Fibroblast of lung (primary cell): ENCODE measurements at regions not wholly inside any gene's neighbourhood (a gene's known extent, or its start where the extent isn't known, plus 50 kb on each side); places are given as distances from the start of the nearest gene placed in this dataset.

Experiments
- DNase-seq, 2 donors: peaks; one replicate each; pipeline versions ENCODE4 v3.0.0 to v3.0.0-alpha.2; 2010; ENCODE audit warnings: low read depth in 2 of 2
- H2AFZ ChIP-seq: 2 replicates; pipeline ENCODE4 v1.5.1; 2012; ENCODE audit warnings: low read length, control low read depth, inconsistent platforms
- H3K27ac ChIP-seq: 2 replicates; pipeline ENCODE4 v1.5.1; 2011; ENCODE audit warnings: low read length, control low read depth; ENCODE audit not compliant: insufficient read depth
- H3K27me3 ChIP-seq: 2 replicates; pipeline ENCODE4 v1.5.1; 2011; ENCODE audit warnings: mild to moderate bottlenecking, low read length; ENCODE audit not compliant: control insufficient read depth, insufficient read depth
- H3K36me3 ChIP-seq: 2 replicates; pipeline ENCODE4 v1.5.1; 2011; ENCODE audit warnings: low read length; ENCODE audit not compliant: control insufficient read depth, insufficient read depth
- H3K4me1 ChIP-seq: 2 replicates; pipeline ENCODE4 v1.5.1; 2011; ENCODE audit warnings: low read length; ENCODE audit not compliant: control insufficient read depth, insufficient read depth; ENCODE audit errors: extremely low read depth
- H3K4me2 ChIP-seq: 2 replicates; pipeline ENCODE4 v1.5.1; 2011; ENCODE audit warnings: low read length, control low read depth; ENCODE audit not compliant: insufficient read depth; ENCODE audit errors: extremely low read depth
- H3K4me3 ChIP-seq, 4 experiments: fragments of 200-600 bp in 1 of 4; sonication (generic) in 1 of 4; replicated peaks in 1 of 4; 2 replicates each; pipeline ENCODE4 v1.5.1; 2011 to 2016; ENCODE audit warnings: low read length in 4 of 4, low read depth in 3 of 4, mild to moderate bottlenecking in 3 of 4, control low read depth in 2 of 4, inconsistent platforms in 1 of 4, mixed read lengths in 1 of 4; ENCODE audit not compliant: insufficient read depth in 1 of 4; ENCODE audit errors: control extremely low read depth in 1 of 4
- H3K79me2 ChIP-seq: 2 replicates; pipeline ENCODE4 v1.5.1; 2012; ENCODE audit warnings: mild to moderate bottlenecking, low read length, inconsistent platforms; ENCODE audit not compliant: control insufficient read depth, insufficient read depth
- H3K9ac ChIP-seq: 2 replicates; pipeline ENCODE4 v1.5.1; 2011; ENCODE audit warnings: mild to moderate bottlenecking, low read length, control low read depth; ENCODE audit not compliant: insufficient read depth
- H3K9me3 ChIP-seq: 2 replicates; pipeline ENCODE4 v1.5.1; 2012; ENCODE audit warnings: low read depth, low read length; ENCODE audit not compliant: control insufficient read depth, insufficient read depth
- H4K20me1 ChIP-seq: 2 replicates; pipeline ENCODE4 v1.5.1; 2011; ENCODE audit warnings: low read length; ENCODE audit not compliant: control insufficient read depth, insufficient read depth; ENCODE audit errors: extremely low read depth
- EZH2 ChIP-seq: IDR thresholded peaks from 2 replicates; pipeline ENCODE4 v1.5.1; 2012; ENCODE audit warnings: low read length, control low read depth, mild to moderate bottlenecking; ENCODE audit errors: missing control alignments
- TF ChIP-seq, protein P1 (sequence below), 2 donors: IDR thresholded peaks in 1 of 2; conservative IDR thresholded peaks in 1 of 2; 1 replicate in 1 of 2; 2 replicates in 1 of 2; pipeline ENCODE4 v1.5.1; 2011 to 2012; ENCODE audit warnings: low read length in 2 of 2, control low read depth in 1 of 2, inconsistent platforms in 1 of 2, low read depth in 1 of 2, mild to moderate bottlenecking in 1 of 2

DNA sequence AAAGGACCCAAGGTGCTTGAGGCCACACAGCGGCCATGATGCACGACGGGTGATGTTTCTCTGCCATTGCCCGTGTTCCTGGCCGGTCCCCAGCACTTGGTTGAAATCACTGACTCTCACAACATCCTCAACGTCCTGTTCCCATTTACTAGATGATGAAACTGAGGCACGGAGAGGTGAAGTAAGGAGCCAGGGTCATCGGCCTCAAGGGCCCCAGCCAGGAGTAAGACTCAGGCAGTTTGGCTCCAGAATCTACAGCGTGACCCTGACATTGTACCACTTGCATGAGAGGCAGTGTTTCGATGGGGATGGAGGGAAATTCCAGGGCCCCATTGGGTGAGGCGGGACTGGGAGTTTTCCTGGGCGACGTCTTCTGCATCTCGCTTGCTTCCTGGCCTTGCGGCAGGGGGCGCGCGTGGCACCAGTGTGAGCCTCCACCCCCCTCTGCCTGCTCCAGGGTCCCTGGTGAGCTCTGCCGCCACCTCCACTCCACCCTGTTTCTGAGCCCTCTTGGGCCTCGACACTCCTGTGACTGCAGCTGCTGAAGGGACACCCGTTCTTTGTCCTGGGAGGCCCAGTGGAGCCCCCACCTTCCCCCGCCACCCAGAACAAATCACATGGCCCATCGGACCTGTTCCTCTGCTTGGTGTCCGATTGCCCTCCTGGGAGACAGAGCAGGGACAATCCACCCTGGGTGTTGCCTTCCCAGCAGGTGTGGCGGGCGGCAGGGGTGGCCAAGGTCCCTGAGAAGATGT, 133.0 kb upstream of the GSE1 start:
- Histone ChIP-seq H3K36me3 (no peaks in the 10 kb centered on the region), H3K4me1 (no peaks in the 10 kb centered on the region), H3K4me3 (no peak overlapping the region), H3K79me2 (no peaks in the 10 kb centered on the region), H3K9me3 (no peaks in the 10 kb centered on the region), H3K9ac (no peak overlapping the region), H3K4me2 (no peak overlapping the region), H3K27ac (no peak overlapping the region), H4K20me1 (no peaks in the 10 kb centered on the region), H3K27me3 (no peaks in the 10 kb centered on the region), H2AFZ (no peak overlapping the region)
- no peak for TF ChIP-seq EZH2
- TF ChIP-seq, protein P1, sequence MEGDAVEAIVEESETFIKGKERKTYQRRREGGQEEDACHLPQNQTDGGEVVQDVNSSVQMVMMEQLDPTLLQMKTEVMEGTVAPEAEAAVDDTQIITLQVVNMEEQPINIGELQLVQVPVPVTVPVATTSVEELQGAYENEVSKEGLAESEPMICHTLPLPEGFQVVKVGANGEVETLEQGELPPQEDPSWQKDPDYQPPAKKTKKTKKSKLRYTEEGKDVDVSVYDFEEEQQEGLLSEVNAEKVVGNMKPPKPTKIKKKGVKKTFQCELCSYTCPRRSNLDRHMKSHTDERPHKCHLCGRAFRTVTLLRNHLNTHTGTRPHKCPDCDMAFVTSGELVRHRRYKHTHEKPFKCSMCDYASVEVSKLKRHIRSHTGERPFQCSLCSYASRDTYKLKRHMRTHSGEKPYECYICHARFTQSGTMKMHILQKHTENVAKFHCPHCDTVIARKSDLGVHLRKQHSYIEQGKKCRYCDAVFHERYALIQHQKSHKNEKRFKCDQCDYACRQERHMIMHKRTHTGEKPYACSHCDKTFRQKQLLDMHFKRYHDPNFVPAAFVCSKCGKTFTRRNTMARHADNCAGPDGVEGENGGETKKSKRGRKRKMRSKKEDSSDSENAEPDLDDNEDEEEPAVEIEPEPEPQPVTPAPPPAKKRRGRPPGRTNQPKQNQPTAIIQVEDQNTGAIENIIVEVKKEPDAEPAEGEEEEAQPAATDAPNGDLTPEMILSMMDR (conservative IDR thresholded peaks at IDR 0.05 in 1 of 2, IDR thresholded peaks at IDR 0.05 in 1 of 2; ENCODE audit: low read depth in 1 of 2, low read length in 2 of 2): no peak
- DNase-seq: no peak

DNA sequence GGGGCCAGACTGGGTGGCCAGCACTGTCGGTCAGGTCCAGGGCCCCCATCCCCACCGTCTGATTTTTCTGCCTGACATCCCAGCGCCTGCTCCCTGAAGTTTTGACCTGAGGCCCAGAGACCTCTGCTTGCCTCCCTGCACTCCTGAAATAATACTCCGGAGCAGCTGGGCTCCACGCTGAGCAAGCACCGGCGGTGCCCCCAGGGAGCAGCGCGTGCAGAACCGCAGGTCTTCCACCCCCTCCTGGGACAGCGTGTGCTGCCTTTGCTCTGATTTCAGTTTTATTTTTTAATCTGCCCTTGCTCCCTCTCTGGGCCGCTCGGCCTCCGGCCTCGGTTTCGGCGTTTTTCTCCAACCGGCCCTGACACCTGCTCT, 132.4 kb upstream of the GSE1 start:
- Histone ChIP-seq H3K36me3 (no peaks in the 10 kb centered on the region), H3K4me3 (no peak overlapping the region), H3K79me2 (no peaks in the 10 kb centered on the region), H3K9me3 (no peaks in the 10 kb centered on the region), H3K27ac (no peak overlapping the region), H2AFZ (no peak overlapping the region), H4K20me1 (no peaks in the 10 kb centered on the region), H3K4me1 (no peaks in the 10 kb centered on the region), H3K27me3 (no peaks in the 10 kb centered on the region), H3K9ac (no peak overlapping the region), H3K4me2 (no peak overlapping the region)
- DNase-seq: no peak
- TF ChIP-seq, protein P1 (conservative IDR thresholded peaks at IDR 0.05 in 1 of 2, IDR thresholded peaks at IDR 0.05 in 1 of 2; ENCODE audit: low read depth in 1 of 2, low read length in 2 of 2): no peak
- TF ChIP-seq EZH2: no peak

DNA sequence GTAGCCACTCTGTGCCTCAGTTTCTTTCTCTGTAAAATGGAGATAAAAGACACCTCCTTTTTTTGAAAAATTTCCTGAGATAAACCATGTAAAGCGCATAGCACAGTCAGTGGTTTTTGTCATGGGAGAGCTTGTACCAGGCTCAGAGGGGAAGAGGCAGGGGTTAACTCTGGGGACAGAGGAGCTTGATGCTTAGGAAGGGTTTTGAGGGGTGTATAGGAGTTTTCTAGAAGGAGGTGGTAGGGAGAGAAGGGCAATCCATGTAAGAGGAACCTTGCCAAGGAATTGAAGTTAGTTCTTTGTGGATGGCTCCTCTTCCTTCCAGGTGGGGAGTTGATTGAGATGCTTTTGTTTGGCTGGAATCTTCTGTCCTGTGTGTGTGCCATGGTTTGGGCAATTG, 131.9 kb upstream of the GSE1 start:
- TF ChIP-seq, protein P1 (conservative IDR thresholded peaks at IDR 0.05 in 1 of 2, IDR thresholded peaks at IDR 0.05 in 1 of 2; ENCODE audit: low read depth in 1 of 2, low read length in 2 of 2): no peak
- TF ChIP-seq EZH2: no peak
- no peaks in the 10 kb centered on the region for H4K20me1 ChIP-seq
- H3K27ac ChIP-seq: no peak overlapping the region
- H3K36me3 ChIP-seq: no peaks in the 10 kb centered on the region
- H2AFZ ChIP-seq: no peak overlapping the region
- H3K79me2 ChIP-seq: no peaks in the 10 kb centered on the region
- H3K27me3 ChIP-seq: no peaks in the 10 kb centered on the region
- H3K4me1 ChIP-seq: no peaks in the 10 kb centered on the region
- H3K4me2 ChIP-seq: no peak overlapping the region
- no peak overlapping the region for H3K4me3 ChIP-seq
- DNase-seq: no peak
- no peaks in the 10 kb centered on the region for H3K9me3 ChIP-seq
- H3K9ac ChIP-seq: no peak overlapping the region
